Brain microvascular endothelial cell (primary cell): ENCODE measurements at regions not wholly inside any gene's neighbourhood (a gene's known extent, or its start where the extent isn't known, plus 50 kb on each side); places are given as distances from the start of the nearest gene placed in this dataset.

Experiments
- DNase-seq: peaks from one replicate; pipeline ENCODE4 v3.0.0-alpha.2; 2020
- H3K27ac ChIP-seq: fragments of 250-450 bp; sonication (Bioruptor Pico); 2 replicates; pipeline ENCODE4 v1.5.1; 2020; ENCODE audit warnings: mild to moderate bottlenecking, moderate library complexity
- H3K27me3 ChIP-seq: fragments of 250-450 bp; sonication (Bioruptor Pico); replicated peaks from 2 replicates; pipeline ENCODE4 v1.5.1; 2020; ENCODE audit warnings: mild to moderate bottlenecking
- H3K36me3 ChIP-seq: fragments of 250-450 bp; sonication (Bioruptor Pico); replicated peaks from 2 replicates; pipeline ENCODE4 v1.5.1; 2020; ENCODE audit warnings: mild to moderate bottlenecking
- H3K4me3 ChIP-seq: 2 replicates; pipeline ENCODE4 v1.5.1; 2011; ENCODE audit warnings: low read depth, mild to moderate bottlenecking, control low read depth, low read length, moderate library complexity
- in situ Hi-C: cut with HindIII; loops from 2 replicates; pipeline ENCODE4 v1.10.0; 2017; ENCODE audit warnings: low sequenced_read_pairs, low pct_ligation_motif_present
- TF ChIP-seq, protein P1 (sequence below): IDR thresholded peaks from 2 replicates; pipeline ENCODE4 v1.5.1; 2011; ENCODE audit warnings: low read depth, mild to moderate bottlenecking, moderate library complexity, low read length, control low read depth, inconsistent platforms; ENCODE audit errors: missing control alignments

- in situ Hi-C loops, result no loop called here
- no peaks in the 10 kb centered on the region for H3K27me3 ChIP-seq
- no peak overlapping the region for H3K27ac ChIP-seq
- H3K4me3 ChIP-seq, result no peak overlapping the region
- H3K36me3 ChIP-seq, result no peaks in the 10 kb centered on the region
- TF ChIP-seq, protein P1, sequence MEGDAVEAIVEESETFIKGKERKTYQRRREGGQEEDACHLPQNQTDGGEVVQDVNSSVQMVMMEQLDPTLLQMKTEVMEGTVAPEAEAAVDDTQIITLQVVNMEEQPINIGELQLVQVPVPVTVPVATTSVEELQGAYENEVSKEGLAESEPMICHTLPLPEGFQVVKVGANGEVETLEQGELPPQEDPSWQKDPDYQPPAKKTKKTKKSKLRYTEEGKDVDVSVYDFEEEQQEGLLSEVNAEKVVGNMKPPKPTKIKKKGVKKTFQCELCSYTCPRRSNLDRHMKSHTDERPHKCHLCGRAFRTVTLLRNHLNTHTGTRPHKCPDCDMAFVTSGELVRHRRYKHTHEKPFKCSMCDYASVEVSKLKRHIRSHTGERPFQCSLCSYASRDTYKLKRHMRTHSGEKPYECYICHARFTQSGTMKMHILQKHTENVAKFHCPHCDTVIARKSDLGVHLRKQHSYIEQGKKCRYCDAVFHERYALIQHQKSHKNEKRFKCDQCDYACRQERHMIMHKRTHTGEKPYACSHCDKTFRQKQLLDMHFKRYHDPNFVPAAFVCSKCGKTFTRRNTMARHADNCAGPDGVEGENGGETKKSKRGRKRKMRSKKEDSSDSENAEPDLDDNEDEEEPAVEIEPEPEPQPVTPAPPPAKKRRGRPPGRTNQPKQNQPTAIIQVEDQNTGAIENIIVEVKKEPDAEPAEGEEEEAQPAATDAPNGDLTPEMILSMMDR, result no peak
- DNase-seq, result no peak
Measured at GRCh38 chr7:42596737-42597136, 315.1 kb downstream of the C7orf25 start.

- Histone ChIP-seq H3K4me3 (no peak overlapping the region), H3K27me3 (no peaks in the 10 kb centered on the region), H3K36me3 (no peaks in the 10 kb centered on the region), H3K27ac (no peak overlapping the region)
- in situ Hi-C loops, result no loop called here
- no peak for DNase-seq
- TF ChIP-seq, protein P1, result no peak
Measured at GRCh38 chr7:42593860-42594259, 318.0 kb downstream of the C7orf25 start.

DNA sequence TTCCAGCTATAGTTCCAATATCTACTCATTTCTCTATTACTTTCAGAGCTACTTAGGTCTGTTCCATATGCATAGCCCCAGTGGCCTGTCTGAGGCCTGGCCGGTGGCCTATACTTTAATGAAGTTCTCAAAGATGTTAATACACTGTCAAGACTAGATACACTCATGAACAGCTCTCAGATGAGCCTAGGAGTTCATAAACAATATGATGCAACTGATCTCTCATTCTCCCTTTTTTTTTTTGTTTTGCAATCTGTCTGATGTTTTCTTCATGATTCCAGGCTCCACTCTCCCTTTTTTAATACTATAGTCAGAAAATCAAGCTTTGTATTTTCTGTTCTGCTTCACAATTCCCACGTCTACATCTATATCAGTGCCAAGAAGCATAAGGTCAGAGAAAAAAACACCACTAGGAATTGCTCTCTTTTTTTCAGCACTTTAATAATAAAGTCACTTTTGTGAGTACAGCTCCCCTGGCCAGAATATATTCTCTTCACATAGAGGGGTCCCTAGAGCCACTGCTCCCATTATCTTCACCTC is 321.0 kb downstream of the C7orf25 start:
- TF ChIP-seq, protein P1, result no peak
- in situ Hi-C loops, result no loop called here
- Histone ChIP-seq H3K4me3 (no peak overlapping the region), H3K27me3 (no peaks in the 10 kb centered on the region), H3K27ac (no peak overlapping the region), H3K36me3 (no peaks in the 10 kb centered on the region)
- DNase-seq, result no peak

DNA sequence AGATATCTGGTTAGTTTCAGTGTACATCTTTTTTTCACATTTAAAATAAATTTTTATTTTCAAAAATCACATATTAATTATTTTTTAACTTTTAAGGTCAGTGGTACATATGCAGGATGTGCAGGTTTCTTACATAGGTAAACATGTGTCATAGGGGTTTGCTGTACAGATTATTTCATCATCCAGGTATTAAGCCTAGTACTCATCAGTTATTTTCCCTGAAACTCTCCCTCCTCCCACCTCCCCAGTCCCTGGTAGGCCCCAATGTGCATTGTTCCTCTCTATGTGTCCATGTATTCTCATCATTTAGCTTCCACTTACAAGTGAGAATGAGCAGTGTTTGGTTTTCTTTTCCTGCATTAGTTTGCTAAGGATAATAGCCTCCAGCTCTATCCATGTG is 323.0 kb downstream of the C7orf25 start:
- no peaks in the 10 kb centered on the region for H3K36me3 ChIP-seq
- H3K4me3 ChIP-seq, result no peak overlapping the region
- in situ Hi-C loops, result no loop called here
- TF ChIP-seq, protein P1, result no peak
- H3K27me3 ChIP-seq, result no peaks in the 10 kb centered on the region
- no peak for DNase-seq
- no peak overlapping the region for H3K27ac ChIP-seq

GRCh38 chr7:42587806-42588205 is 324.1 kb downstream of the C7orf25 start:
- H3K4me3 ChIP-seq, result no peak overlapping the region
- no peaks in the 10 kb centered on the region for H3K36me3 ChIP-seq
- no peaks in the 10 kb centered on the region for H3K27me3 ChIP-seq
- DNase-seq, result no peak
- no peak overlapping the region for H3K27ac ChIP-seq
- TF ChIP-seq, protein P1, result no peak
- in situ Hi-C loops, result no loop called here

DNA sequence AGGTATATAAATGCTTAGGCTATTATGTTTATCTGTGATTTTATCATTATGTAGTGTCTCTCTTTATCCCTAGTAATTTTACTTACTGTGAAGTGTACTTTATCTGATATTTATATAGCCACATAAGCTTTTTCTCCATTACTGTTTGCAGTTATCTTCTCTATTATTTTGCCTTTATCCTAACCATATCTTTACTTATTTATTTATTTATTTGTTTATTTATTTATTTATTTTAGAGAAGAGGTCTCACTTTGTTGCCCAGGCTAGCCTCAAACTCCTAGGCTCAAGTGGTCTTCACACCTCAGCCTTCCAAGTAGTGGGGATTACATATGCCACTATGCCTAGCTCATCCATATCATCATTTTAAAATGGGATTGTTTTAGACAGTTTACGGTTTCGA is 331.8 kb downstream of the C7orf25 start:
- TF ChIP-seq, protein P1, result no peak
- no peak for DNase-seq
- Histone ChIP-seq H3K4me3 (no peak overlapping the region), H3K27ac (no peak overlapping the region), H3K27me3 (no peaks in the 10 kb centered on the region), H3K36me3 (no peaks in the 10 kb centered on the region)
- in situ Hi-C loops, result no loop called here
